ENCODE measurements at regions not wholly inside any gene's neighbourhood (a gene's known extent, or its start where the extent isn't known, plus 50 kb on each side); places are given as distances from the start of the nearest gene placed in this dataset.

DNA sequence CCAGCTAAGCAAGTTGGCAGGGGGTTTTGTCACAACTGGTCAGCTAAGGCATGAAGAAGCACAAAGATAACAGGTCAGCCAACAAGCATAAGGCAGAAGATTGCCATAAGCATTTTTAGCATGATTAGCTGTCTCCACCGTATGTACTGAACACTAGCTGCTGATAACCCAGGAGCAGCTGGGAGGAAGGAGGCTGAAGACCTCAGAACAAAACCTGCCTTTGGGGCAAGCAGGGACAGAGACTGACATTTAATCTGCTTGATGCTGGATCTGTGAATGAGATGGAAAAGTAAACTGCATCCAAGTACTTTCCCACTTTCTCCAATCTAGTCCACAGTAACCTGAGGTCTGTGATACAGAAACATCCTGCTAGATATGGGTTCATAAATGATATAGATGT, 353.0 kb upstream of the MAP3K7 start:
- no peak for DNase-seq (ENCODE audit: low read depth, low spot score)

DNA sequence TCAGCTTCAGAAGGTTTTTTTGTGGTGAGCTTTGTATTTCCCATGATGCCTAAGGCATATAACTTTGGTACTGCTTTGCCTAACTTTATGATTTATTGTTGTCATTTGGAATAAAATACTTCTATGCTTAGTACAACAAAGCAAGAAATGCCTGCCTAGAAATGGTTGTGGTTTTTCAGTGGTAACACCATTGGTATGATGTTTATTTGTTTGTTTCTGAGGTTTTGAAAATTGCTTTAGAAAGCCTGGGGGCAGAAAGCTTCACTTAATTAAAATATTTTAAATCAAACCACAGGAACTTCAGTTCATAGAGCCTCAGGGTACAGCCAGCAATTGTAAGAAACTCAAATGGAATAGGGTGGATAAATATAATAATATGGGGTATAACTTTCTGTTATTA, 351.2 kb upstream of the MAP3K7 start:
- DNase-seq (ENCODE audit: low read depth, low spot score), result no peak

DNA sequence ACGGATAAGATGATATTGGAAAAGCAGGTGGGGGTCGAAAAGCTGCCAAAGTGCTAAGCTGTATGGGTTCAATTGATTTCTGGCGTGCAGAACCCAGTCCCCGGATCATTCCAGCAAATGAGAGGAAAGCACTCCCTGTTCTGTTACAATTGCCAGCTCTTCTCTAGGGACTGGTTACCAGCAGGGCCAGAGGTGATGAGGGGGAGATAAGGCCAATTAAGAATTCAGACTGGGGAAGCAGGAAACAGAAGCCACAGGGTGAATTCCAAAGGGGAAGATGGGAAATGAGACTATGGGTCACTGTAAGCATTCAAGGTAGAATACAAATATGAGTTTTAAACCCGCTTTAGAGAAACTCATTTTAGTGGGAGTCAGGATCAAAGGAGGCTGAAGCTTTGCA, 349.4 kb upstream of the MAP3K7 start:
- peak; percentile 53 for DNase-seq (ENCODE audit: low read depth, low spot score)

DNA sequence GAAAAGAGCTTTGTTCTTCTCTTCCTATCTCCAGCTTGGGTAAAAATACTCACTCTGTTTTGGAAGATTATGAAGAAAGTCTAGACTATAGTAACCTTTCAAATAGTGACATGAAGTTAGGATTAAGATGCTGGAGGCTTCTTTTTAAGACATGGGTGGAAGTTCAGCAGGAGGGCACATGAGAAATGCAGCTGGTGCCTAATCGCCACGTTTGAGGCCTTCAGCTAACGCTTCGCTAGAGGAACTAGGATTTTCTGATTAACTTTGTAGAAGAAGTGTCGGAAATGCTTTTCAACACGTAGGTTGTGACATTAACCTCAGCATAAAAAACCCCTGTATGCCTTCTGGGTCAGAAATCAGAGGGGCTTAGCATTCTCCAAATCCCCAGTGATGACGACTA, 348.1 kb upstream of the MAP3K7 start:
- DNase-seq (ENCODE audit: low read depth, low spot score), result no peak

DNA sequence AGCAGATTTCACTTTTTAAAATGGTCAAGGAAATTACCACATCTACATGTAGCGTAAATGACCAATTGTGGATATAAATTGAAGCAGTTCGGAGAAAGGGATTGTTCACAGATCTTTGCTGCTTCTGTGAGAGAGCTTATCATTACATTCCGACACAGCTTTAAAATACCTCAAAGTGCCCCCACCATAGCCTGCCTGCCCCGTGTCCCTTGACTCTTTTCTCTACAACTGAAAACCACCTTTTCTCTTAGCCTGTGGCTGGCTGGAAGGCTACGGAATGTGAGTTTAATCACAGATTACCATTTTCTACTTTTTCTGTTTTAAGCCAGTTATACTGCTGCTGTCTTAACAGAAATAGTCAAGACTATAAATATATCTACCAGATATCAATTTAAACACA, 347.2 kb upstream of the MAP3K7 start:
- no peak for DNase-seq (ENCODE audit: low read depth, low spot score)

DNA sequence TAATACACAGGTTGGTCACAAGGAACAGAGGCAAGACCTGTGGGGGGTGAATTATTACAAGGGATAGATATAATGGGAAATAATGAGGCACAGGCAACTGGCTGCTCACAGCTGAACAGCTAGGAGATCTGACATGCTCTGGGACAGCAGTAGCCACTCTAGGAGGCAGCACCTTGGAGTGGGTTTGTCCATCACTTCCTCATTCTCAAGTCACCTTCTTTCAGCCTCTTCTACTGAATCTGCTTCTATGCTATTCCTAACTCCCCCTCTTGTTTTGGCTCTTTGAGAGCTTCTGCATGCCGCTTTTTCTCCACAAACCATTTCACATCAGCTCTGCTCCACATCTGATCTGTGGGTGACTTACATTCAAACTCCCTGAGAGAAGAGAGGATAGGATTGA, 345.5 kb upstream of the MAP3K7 start:
- DNase-seq (ENCODE audit: low read depth, low spot score), result no peak

DNA sequence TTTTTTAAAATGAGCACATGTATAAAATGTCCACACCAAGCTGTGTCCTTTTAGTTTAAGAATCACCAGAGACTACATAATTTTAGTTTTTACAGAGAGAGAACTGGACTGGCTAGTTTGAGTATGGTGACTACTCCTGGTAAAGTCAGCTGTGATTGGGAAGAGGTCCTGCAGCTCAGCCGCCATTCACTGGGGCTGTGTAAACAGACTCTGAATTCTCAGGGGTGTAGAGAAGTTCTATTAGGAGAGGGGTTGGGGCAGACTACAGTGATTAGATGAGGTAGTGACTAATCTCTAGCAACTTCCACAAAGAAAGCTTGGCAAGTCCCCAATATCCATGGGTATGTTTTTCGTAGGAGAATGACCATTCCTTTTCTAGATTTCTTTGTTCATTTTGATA, 341.2 kb upstream of the MAP3K7 start:
- DNase-seq (ENCODE audit: low read depth, low spot score), result no peak

DNA sequence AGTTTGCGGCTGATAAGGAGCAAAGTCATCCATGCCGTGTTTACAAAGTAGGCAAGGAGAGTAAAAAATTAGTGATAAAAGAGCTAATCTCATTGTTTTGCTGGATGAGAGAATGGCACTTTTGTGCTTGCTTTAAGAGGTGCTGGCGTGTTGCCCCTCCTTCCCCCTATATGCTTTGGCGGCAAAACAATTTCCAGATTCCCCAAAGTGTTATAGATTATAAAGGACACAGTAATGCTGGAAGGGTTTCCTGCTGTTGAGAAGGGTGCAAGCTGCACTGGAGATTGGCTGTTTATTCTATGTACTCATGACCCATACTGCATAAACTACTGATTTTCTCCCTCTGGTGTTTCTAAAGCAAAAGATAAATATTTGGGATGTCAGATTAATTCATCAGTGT, 338.9 kb upstream of the MAP3K7 start:
- no peak for DNase-seq (ENCODE audit: low read depth, low spot score)

DNA sequence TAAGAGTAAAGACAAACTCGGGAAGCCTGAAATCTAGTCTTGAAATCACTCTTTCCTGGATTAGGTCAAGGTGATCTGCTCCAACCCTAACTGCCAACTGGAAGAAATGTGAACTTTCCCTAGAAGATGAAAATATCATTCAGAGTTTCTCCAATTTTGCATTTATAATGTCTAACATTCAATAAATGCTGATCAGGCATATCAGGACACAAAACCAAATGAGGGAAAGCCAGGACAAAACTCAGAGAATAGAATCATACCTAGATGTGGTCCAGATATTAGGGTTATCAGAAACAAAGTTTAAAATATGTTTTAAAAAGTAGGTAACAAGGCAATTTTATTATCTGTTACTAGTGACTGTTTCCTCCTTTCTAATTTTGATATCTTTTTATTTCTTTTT, 335.5 kb upstream of the MAP3K7 start:
- no peak for DNase-seq (ENCODE audit: low read depth, low spot score)

DNA sequence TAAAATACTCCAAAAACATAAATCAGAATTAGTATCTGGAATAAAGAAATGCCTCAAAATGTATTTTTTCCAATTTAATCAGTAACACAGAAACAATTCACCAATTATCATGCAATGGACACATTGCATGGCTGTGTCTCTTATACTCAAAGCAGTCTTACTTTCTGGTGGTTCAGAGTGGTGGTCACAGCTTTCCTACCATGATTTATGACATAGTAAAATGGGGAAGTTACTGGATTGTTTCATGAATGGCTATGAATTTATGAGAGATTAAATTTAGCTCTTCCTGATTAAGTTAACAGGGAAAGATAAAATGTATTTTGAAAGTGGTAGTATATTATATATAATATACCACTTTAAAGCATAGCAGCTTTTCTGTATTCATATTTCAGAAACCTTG, 331.5 kb upstream of the MAP3K7 start:
- DNase-seq (ENCODE audit: low read depth, low spot score), result no peak

DNA sequence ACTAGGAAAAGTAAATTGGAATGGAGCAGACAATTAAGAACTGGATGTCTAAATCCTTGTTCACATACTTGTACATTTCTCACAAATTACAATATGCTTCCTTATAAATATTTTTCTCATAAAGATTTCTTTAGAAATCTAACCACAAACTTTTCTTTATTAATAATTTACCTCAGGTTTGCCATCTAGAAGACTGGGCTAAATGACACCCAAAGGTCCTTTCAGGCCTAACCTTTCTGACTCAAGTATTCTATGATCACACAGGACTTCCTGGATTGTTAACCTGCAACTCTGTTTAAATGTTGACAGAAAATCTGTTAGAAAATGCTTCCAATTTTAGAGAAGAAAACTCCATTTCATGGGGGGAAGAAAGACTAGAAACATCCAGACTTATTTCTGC, 330.5 kb upstream of the MAP3K7 start:
- DNase-seq (ENCODE audit: low read depth, low spot score), result no peak

DNA sequence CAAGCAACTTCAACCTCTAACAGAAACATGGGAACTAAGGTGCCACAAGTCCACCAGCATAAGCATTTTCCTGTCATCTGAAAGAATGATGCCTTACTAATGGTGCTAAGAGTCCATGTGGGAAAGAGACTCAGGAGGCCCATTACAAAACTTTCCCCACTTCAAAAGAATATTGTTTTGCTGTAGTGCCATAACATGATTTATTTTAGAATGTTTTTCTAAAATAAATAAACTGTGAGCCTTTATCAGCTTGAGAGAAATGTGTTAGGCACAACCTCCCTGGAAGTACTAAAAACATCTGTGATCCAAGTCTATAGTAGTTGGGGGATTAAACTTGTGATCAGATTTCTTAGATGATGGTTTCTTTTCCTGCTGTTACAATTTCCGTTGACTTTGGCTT, 330.1 kb upstream of the MAP3K7 start:
- DNase-seq (ENCODE audit: low read depth, low spot score), result no peak

DNA sequence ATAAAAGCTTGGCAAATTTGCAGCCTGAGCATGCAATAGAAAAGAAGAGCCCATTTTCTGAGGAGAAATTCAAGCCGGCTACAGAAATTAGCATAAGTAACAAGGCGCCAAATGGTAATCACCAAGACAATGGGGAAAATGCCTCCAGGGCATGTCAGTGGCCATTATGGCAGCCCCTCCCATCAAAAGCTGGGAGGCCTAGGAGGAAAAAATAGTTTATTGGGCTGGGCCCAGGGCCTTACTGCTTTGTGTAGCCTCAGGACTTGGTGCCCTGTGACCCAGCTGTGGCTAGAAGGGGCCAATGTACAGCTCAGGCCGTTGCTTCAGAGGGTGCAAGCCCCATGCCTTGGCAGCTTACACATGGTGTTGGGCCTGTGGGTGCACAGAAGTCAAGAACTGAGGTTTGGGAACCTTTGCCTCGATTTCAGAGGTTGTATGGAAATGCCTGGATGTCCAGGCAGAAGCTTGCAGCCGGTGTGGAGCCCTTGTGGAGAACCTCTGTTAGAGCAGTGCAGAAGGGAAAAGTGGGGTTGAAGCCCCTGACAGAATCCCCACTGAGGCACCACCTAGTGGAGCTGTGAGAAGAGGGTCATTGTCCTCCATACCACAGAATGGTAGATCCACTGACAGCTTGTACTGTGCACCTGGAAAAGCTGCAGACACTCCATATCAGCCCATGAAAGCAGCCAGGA, 328.5 kb upstream of the MAP3K7 start:
- DNase-seq (ENCODE audit: low read depth, low spot score), result peak; percentile 63

DNA sequence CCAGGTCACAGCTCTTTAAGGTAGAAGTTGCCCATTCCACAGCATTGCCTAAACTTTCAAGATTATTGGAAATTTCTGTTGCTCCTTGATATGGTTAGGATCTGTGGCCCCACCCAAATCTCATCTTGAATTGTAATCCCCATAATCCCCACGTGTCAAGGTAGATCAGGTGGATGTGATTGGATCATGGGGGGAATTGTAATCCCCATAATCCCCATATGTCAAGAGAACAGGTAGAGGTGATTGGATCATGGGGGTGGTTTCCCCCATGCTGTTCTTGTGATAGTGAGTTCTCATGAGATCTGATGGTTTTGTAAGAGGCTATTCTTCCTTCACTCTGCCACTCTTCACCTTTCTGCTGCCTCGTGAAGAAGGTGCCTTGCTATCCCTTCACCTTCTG, 327.4 kb upstream of the MAP3K7 start:
- DNase-seq (ENCODE audit: low read depth, low spot score), result no peak

DNA sequence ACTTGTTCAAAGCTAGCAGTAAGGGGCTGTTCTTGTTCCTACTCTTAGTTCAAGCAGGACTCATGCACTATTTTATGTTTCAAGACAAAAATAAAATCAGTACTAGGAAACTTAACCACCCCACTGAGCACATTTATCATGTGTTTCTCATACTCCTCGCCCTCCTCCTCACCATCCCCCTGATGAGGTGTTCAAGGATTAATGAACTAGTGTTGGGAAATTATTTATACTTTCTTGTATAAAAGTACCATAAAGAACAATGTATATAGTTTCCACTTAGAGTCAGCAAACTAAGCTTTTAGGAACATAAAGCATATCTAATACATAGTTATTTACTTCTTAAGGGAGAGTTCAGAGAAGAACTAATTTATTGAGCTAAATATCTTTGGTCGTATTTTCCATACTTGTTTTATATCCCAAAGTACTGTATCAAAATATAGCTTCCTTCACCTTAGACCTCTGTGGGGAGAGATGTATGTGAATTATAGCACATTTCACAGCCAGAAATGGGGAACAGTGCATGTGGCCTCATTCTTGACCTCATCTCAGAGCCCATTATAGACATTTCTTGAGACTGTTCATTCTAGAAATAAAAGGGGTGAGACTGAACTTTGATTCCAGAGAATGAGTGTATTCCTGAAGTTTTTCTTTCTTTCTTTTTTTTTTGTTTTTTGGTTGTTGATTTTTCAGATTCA, 326.5 kb upstream of the MAP3K7 start:
- no peak for DNase-seq (ENCODE audit: low read depth, low spot score)

DNA sequence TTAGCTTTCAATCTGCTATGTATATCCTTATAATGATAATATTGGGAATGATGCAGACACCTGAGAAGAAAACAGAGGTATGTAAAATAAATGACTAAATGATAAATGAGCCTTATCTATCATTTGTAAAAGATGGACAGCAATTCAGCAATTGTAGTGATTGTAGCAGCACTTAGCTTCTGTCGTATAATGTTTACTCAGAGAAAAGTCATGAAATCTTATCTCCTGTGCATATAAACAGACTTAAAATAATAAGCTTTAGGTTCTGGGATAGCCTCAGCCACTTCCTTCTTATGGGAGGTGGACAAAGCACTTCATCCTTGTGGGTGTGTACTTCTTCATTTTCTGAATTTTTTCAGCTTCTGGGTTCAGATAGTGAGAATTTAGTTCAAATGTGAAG, 324.8 kb upstream of the MAP3K7 start:
- no peak for DNase-seq (ENCODE audit: low read depth, low spot score)

DNA sequence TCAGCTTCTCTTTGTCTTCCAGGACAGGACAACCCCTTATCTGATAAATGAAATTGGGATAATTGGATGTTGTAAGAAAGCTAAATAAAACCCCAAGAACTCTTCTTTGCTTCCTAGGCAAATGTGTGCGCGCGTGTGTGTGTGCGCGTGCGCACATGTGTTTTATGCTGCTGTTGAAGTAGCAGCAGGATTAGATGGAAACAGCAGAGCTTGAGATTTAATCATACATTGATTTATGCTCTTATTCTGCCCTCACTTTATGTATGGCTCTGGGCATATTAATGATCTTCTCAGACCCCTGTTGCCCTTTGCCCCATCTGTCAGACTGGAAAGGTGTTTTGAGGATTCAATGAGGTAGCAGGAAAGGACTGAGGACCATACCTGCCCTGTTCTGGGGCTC, 324.0 kb upstream of the MAP3K7 start:
- no peak for DNase-seq (ENCODE audit: low read depth, low spot score)

DNA sequence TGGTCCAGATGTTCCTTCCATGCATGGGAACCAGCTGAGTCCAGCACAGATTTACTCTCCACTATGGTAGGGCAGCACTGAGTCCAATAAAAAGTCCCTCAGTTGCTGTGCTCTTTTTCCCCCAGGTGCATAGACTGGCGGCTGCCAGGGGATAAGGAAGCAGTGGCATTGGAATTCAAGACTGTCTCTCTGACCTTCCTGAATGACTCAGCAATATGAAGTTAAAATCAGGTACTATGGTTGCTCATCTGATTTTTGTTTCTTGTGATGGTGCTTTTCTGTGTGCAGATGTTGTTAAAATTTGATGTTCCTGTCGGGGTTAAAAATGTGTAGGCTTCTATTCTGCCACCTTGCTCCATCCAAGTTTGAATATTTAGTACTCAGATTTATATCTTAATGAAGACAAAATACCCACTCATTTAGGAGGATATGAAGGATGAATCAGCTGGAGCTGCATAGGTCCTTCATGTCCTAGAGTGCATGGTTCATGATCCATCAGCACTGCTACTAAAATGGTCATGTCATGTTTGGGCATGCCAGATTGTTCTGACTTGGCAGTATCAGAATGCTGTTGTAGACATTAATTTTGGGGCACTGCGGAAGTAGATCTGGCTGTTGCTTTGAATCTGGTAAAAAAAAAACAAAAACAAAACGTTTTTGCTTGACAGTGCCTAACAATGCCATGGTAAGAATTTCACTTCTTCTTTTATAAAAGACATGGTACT, 321.2 kb upstream of the MAP3K7 start:
- no peak for DNase-seq (ENCODE audit: low read depth, low spot score)

DNA sequence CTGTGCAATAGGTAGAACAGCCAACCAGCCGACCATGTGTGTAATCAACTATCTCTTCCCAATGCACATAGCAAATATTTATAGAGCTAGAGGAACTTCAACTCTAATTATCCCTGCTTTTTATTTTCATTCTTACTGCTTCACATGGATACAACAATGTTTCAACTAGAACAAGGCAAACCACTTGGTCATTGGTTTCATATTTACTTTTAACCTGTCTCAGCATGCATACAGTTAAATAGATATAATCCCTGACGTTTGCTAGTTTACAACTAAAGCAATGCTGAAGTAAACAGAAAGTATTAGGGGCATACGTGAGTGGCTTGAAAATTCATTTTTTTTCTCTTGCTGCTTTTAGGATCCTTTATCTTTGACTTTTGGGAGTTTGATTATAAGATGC, 318.5 kb upstream of the MAP3K7 start:
- no peak for DNase-seq (ENCODE audit: low read depth, low spot score)

DNA sequence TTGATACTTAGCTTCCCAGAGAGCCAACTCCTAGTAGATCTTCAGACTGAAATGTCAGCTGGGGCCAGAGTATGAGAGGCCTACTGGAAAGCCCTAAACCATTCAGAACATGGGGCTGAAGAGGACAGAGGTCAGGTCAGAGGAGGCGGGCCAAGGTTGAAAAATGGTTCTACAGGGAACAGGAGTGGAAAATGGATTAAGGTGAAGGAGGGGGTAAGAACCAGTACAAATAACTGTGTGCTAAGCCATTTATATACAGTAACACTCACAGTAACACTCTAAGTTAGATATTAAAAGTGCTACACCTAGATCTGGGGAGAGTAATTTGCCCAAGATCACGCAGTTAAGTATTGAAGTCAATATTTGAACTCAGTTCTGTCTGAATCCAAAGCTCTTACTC, 313.2 kb upstream of the MAP3K7 start:
- no peak for DNase-seq (ENCODE audit: low read depth, low spot score)

DNA sequence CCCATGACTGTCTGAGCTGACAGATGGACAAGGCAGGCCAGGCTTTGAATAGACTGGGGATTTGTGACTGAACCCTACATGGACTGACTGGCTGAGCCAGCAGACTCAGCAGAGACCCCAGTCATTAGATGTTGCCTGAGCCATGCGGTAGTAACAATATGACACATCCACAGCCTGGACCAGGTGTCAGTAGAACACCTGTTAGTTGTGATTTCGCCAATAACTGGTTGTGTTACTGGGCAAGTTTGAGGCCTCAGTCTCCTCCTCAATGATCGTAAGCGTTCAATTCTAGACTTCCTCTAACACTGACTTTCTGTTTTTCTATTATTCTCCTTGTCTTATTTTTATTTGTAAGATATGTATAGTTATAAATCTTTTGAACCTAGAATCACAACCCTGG, 311.9 kb upstream of the MAP3K7 start:
- no peak for DNase-seq (ENCODE audit: low read depth, low spot score)

DNA sequence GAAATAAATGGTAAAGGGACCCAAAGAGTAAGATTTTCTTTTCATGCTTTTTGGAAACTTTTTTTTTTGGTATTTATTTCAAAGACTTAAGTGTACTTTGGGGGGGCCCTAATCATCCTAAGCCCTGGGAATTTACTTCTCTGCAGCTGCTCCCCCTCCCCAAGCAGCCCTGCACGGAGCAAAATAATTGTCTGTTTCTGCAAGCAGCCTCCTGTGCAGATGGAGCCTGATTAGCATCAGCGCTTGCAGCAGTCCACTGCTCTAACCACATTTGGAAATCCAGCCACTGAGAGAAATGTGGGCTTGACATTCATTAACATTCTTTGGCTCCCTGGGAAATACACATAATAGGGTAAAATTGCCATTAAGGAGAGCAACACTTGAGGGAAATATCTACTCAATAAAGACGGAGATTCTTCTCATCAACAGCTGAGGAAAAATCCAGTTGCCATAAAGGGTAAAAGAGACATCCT, 309.2 kb upstream of the MAP3K7 start:
- peak; percentile 6 for DNase-seq (ENCODE audit: low read depth, low spot score)

Data from ELF-1 (cell line).